ENCODE measurements at regions not wholly inside any gene's neighbourhood (a gene's known extent, or its start where the extent isn't known, plus 50 kb on each side); places are given as distances from the start of the nearest gene placed in this dataset.
"Not testable (repeated sequence)": the region's sequence is repeated elsewhere in the genome, so short reads cannot be mapped to it uniquely, and the experiment has no call there.

GRCh38 chr12:43245947-43246346 lies 306.1 kb downstream of the ADAMTS20 start:
- DNase-seq: no peak

- DNase-seq: no peak
Observed at GRCh38 chr12:43241986-43242385, 310.0 kb downstream of the ADAMTS20 start.

- DNase-seq: peak; percentile 65
Observed at GRCh38 chr12:43238281-43238680, 313.7 kb downstream of the ADAMTS20 start.

- DNase-seq: no peak
Observed at GRCh38 chr12:43237238-43237879, 314.6 kb downstream of the ADAMTS20 start.

- DNase-seq: no peak
Observed at GRCh38 chr12:43235721-43236120, 316.3 kb downstream of the ADAMTS20 start.

- no peak for DNase-seq
Observed at GRCh38 chr12:43233861-43234260, 318.1 kb downstream of the ADAMTS20 start.

GRCh38 chr12:43226151-43226550 lies 325.9 kb downstream of the ADAMTS20 start:
- DNase-seq: no peak

- not testable (repeated sequence) for DNase-seq
Observed at GRCh38 chr12:43224190-43224805, 327.7 kb downstream of the ADAMTS20 start.

- no peak for DNase-seq
Observed at GRCh38 chr12:43222796-43223195, 329.2 kb downstream of the ADAMTS20 start.

- DNase-seq: no peak
Observed at GRCh38 chr12:43221216-43221615, 330.8 kb downstream of the ADAMTS20 start.

GRCh38 chr12:43216490-43216889 lies 335.5 kb downstream of the ADAMTS20 start:
- DNase-seq: no peak

GRCh38 chr12:43214166-43214565 lies 337.8 kb downstream of the ADAMTS20 start:
- no peak for DNase-seq

- DNase-seq: no peak
Observed at GRCh38 chr12:43213608-43214007, 338.4 kb downstream of the ADAMTS20 start.

GRCh38 chr12:43210485-43211192 lies 341.4 kb downstream of the ADAMTS20 start:
- DNase-seq: peak; percentile 29

- DNase-seq: no peak
Observed at GRCh38 chr12:43208627-43209026, 343.4 kb downstream of the ADAMTS20 start.

- DNase-seq: no peak
Observed at GRCh38 chr12:43208221-43208620, 343.8 kb downstream of the ADAMTS20 start.

GRCh38 chr12:43206396-43206795 lies 345.6 kb downstream of the ADAMTS20 start:
- DNase-seq: no peak

- no peak for DNase-seq
Observed at GRCh38 chr12:43198608-43199007, 353.4 kb downstream of the ADAMTS20 start.

- DNase-seq: no peak
Observed at GRCh38 chr12:43196268-43196907, 355.6 kb downstream of the ADAMTS20 start.

GRCh38 chr12:43193096-43193495 lies 358.9 kb downstream of the ADAMTS20 start:
- not testable (repeated sequence) for DNase-seq

GRCh38 chr12:43192442-43192841 lies 359.6 kb downstream of the ADAMTS20 start:
- not testable (repeated sequence) for DNase-seq

- no peak for DNase-seq
Observed at GRCh38 chr12:43180242-43180641, 371.8 kb downstream of the ADAMTS20 start.

GRCh38 chr12:43179486-43179885 lies 372.5 kb downstream of the ADAMTS20 start:
- DNase-seq: no peak

GRCh38 chr12:43177276-43177675 lies 374.7 kb downstream of the ADAMTS20 start:
- no peak for DNase-seq

Measured in hematopoietic multipotent progenitor cell treated with erythropoietin and hydrocortisone succinate and interleukin-3 and kit ligand, for 8 days (in vitro differentiated cells).